ENCODE measurements at regions not wholly inside any gene's neighbourhood (a gene's known extent, or its start where the extent isn't known, plus 50 kb on each side); places are given as distances from the start of the nearest gene placed in this dataset.

DNA sequence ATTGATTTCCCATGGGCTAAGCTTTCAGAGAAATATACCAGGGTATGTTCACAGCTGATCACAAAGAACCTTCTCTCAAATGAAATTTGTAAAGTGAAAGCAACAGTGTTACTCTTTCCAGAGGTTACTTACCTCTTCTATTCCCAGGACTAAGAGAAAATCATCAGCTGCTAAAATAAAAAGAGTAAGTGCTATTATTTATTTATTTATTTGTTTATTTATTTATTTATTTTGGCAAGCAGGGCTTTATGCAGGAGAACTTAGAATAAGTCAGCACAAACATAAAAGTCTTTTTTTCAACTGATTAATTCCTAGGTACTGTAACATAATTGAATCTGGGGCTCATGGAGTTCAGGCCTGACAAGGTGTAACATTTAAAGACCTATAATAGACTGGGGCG lies 93.9 kb upstream of the SYT10 start:
- TF ChIP-seq, protein P1, sequence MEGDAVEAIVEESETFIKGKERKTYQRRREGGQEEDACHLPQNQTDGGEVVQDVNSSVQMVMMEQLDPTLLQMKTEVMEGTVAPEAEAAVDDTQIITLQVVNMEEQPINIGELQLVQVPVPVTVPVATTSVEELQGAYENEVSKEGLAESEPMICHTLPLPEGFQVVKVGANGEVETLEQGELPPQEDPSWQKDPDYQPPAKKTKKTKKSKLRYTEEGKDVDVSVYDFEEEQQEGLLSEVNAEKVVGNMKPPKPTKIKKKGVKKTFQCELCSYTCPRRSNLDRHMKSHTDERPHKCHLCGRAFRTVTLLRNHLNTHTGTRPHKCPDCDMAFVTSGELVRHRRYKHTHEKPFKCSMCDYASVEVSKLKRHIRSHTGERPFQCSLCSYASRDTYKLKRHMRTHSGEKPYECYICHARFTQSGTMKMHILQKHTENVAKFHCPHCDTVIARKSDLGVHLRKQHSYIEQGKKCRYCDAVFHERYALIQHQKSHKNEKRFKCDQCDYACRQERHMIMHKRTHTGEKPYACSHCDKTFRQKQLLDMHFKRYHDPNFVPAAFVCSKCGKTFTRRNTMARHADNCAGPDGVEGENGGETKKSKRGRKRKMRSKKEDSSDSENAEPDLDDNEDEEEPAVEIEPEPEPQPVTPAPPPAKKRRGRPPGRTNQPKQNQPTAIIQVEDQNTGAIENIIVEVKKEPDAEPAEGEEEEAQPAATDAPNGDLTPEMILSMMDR (tag by site-specific recombination; IDR thresholded peaks at IDR 0.05): no peak
- TF ChIP-seq, protein P2, sequence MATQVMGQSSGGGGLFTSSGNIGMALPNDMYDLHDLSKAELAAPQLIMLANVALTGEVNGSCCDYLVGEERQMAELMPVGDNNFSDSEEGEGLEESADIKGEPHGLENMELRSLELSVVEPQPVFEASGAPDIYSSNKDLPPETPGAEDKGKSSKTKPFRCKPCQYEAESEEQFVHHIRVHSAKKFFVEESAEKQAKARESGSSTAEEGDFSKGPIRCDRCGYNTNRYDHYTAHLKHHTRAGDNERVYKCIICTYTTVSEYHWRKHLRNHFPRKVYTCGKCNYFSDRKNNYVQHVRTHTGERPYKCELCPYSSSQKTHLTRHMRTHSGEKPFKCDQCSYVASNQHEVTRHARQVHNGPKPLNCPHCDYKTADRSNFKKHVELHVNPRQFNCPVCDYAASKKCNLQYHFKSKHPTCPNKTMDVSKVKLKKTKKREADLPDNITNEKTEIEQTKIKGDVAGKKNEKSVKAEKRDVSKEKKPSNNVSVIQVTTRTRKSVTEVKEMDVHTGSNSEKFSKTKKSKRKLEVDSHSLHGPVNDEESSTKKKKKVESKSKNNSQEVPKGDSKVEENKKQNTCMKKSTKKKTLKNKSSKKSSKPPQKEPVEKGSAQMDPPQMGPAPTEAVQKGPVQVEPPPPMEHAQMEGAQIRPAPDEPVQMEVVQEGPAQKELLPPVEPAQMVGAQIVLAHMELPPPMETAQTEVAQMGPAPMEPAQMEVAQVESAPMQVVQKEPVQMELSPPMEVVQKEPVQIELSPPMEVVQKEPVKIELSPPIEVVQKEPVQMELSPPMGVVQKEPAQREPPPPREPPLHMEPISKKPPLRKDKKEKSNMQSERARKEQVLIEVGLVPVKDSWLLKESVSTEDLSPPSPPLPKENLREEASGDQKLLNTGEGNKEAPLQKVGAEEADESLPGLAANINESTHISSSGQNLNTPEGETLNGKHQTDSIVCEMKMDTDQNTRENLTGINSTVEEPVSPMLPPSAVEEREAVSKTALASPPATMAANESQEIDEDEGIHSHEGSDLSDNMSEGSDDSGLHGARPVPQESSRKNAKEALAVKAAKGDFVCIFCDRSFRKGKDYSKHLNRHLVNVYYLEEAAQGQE (tag by site-specific recombination; IDR thresholded peaks at IDR 0.05): no peak
- TF ChIP-seq ZNF292 (tag by site-specific recombination; IDR thresholded peaks at IDR 0.05; ENCODE audit: borderline replicate concordance, low read depth) (no peak), ZNF792 (tag by site-specific recombination; IDR thresholded peaks at IDR 0.05) (no peak), YY1 (tag by site-specific recombination; IDR thresholded peaks at IDR 0.05) (no peak), ZNF280D (tag by site-specific recombination; IDR thresholded peaks at IDR 0.05) (no peak), ZSCAN4 (tag by site-specific recombination; IDR thresholded peaks at IDR 0.05) (no peak), ZBTB26 (tag by site-specific recombination; optimal IDR thresholded peaks at IDR 0.05) (no peak), ZNF580 (tag by site-specific recombination; IDR thresholded peaks at IDR 0.05) (no peak), ZSCAN16 (tag by site-specific recombination; IDR thresholded peaks at IDR 0.05) (no peak), ZNF214 (tag by site-specific recombination; IDR thresholded peaks at IDR 0.05; ENCODE audit: borderline replicate concordance) (no peak), ZNF146 (tag by site-specific recombination; IDR thresholded peaks at IDR 0.05) (no peak)
